DMS 273 (cell line): ENCODE measurements at regions not wholly inside any gene's neighbourhood (a gene's known extent, or its start where the extent isn't known, plus 50 kb on each side); places are given as distances from the start of the nearest gene placed in this dataset.

Source experiments
- DNase-seq: peaks from one replicate; lab custom pipeline; 2025; ENCODE audit not compliant: unreplicated experiment; lab: John Stamatoyannopoulos, UW

DNA sequence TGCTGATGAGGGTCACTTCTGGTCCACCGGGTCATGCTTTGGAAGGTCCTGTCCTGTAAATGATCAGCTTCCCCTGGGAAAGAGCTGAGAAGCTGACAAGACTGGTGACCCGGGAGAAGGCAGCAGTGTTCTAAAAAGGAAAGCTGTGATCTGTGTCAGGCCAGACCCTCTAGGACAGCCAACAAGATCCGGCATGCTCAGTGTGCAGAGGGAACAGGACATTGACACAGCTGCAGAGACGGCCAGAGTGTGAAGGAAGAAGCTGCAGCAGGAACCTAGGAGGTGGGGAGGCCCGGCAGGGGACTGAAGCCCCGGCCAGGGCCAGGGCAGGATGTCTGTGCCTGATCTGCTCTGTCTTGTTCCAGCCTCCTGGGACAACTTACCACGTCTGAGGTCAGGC is 372.7 kb upstream of the ID2 start:
- no peak for DNase-seq

DNA sequence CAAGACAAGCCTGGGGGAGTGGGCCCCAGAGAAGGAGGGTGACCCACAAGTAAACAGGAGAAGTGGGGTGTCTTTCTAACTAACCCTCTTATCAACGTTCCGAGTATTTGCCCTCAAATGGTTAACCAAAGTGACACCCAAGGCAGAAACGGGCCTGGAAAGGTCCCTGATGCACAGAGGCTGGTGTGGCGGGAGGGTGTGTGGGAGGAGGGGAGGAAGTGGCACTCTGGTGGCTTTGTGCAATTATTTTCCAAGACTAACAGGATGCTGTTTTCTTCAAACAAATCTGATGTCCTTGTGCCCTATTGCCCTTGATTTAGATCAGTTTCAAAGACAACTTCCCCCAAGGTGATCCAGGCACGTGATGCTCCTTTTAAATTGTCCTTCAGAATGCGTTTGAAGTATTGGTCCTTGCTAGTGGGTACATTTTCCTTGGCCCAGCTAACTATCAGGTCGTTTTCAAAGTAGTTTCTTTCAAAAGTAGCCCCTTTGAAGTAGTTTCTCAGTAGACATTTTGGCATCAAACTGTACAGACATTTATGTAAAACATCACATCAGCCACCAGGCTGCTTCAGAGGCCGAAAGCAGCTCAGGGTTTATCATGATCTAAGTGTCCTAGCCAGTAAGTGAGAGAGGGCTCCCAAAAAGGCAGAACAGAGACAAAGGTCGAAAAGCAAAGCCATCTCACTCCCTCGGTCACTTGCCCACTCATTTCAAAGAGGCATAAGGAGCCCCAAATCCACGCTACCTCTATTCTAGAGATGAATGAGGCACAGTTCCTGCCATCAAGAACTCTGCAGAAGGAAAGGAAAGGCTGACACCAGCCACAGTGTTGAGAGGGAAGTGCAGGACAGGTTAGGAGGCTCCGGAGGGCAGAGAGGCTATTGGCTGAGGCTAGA is 371.1 kb upstream of the ID2 start:
- DNase-seq = no peak

DNA sequence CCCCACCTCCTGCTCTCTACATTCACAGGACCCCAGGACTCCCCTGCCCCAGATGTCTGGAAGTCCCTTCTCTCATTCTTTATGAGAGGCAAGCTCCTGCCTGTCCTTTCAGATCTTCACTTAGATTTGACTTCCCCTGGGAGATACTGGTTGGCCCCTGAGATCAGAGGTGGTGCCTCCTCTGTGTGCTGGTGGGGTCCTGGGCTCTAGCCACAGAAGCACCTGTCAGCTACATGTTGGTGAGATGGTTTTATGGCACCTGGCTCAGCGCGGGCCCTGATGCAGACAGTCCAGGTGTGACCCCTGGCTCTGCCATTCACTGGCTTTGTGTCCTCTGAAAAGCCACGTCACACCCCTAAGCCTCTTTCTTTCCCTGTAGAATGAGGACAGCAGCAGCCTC is 369.6 kb upstream of the ID2 start:
- DNase-seq = no peak

DNA sequence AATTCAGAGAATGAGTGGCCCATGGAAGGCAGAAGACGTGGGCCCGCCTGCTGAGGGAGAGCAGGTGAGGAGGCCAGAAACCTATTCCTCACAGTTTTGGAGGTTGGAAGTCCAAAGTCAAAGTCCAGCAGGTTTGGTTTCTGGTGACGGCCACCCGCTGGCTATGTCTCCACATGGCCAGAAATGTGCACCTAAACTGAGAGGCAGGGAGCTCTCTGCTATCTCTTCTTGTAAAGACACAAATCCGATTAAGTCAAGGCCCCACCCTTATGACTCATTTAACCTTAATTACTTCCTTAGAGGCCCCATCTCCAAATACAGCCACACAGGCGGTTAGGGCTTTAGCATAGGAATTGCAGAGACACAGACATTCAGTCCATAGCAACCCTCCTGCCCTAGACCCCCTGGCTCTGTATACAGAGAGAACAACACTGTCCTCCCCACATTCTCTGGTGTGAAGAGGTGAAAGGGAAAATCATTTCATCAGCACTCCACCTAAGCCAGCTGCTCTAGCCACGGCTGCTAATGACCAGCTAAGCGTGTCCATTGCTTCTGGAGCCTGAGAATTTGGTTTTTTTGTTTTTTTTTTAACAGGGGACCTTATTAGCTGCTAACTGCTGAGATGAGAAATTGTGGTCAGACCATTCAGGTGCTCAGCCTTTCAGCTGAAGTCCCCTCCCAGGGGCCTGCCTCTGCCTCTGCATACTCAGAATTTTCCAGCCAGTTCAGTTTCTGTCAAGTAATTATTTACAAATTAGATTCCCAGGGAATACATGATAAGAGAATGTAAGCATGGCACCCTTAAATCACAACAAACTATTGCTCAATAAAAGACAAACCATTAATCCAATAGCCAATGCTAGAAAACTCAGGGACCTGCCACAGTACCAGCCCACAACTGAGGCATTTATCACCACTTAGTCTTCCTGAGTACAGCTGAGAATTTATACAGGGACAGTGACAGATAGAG is 368.7 kb upstream of the ID2 start:
- no peak for DNase-seq

DNA sequence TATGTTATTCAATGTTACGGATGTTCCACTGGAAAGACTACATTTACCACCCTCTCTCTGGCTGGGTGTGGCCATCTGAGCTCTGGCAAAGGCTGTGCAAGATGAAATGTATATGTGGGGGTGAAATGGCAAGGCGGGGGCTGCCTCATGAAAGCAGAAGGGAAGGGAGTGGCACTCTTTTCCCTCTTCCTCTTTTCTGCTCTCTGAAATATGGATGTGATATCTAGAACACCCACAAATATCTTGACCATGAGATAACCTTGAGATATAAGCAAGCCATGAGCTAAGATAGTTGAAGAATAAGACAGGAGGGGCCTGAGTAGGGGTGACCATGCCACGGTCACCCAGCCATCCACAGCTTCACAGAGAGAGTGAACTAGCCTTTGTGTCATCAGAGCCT is 367.8 kb upstream of the ID2 start:
- no peak for DNase-seq

DNA sequence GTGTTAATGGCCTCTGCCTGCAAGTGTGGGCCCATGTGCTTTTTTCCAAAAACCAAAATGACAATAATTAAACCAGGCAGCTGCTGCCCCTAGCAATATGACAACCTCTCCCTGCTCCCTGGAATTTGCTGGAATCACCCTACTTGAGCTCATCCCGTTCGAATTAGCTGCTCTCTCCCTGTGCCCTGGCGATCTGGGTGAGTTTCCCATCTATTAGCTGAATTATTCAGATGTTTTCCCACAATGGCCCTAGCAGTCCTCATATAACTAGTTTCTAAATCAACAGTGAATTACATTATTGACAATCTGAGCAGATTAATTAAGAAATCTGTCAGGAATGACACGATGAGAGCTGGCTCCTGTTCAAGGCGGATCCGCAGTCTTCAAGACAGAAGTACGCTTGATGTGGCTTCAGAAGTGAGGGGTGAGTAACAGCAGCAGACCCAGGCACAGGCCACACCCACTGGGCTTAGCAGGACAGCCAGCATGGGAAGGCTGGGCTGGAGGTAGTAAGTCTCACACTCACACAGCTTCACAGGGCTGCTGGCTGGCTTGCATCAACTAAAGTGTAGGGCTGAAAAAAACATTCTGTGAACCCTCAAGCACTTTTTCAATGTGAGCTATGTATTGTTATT is 366.2 kb upstream of the ID2 start:
- no peak for DNase-seq

DNA sequence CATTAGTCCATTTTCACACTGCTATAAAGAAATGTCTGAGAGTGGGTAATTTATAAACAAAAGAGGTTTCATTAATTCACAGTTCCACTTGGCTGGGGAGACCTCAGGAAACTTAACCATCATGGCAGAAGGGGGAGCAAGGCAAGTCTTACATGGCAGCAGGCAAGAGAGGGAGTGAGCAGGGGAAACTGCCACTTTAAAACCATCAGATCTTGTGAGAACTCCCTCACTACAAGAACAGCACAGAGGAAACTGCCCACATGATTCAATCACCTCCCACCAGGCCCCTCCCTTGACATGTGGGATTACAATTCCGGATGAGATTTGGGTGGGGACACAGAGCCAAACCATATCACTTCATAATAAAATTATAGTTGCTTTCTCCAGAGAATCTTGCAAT is 365.5 kb upstream of the ID2 start:
- DNase-seq = no peak

DNA sequence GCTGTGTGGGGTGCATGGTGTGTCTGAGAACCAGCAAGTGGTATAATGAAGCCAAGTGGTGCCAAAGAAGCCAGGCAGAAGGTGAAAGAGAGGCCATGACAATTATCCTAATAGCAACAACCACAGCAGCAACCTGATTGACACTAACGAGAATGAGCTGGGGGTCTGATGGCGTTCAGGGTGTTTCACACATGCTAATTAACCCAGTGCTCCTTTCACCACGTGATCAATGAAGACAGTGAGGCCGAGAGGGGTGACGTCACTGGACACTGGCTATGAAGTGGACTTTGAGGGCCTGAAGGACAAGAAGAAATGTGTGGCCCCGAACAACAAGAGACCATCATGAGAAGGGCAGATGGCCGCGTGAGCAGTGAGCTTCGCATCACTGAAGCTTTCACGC is 364.4 kb upstream of the ID2 start:
- DNase-seq = no peak

DNA sequence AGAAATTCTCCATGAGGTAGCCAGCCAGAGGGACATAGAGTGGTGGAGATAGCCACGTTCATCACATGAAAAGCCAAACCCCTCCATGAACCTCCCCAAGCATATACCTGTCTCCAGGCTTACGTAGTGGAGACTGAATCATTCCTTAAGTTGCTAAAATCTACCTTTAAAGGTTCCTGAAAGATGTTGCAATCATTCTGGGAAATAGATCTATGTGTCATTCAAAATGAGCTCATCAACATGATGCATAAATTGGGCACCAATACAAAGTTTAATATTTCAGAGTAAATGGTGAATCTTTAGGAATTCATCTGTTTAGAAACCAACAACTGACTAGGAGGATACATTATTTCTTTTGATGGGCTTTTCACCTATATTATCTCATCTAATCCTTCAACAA is 362.6 kb upstream of the ID2 start:
- no peak for DNase-seq

DNA sequence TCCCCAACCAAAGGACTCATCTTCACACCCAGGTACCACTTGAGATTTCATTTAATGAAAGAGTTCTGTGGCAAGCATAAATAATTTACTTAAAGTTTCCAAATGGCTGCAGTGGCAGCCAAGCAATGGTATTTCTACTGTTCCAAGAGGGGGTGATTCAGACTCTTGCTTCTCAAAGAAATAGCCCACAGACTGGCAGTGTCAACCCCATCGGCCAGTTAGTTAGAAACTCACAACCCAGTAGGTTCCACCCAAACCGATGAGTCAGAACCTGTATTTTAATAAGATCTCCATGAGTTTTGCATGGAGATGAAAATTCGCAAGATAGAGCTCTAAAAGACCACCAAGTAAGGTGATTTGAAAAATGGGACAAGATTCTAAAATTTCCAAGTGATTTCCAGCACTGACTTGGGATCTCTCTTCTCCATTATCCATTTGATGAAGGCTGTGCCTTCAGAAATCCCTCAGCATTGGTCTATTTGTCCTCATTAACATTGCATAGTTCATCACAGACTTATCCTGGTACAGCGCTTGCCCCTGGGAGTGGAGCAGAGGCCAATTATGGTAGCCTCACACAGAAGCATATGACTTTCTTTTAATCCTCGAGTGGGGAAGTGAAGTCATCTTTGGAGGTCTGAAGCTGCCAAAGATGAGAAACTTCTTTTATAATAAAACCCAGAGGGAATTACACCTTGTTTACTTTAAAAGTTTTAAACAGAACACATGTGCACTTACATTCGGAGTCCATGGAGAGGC is 361.4 kb upstream of the ID2 start:
- no peak for DNase-seq

DNA sequence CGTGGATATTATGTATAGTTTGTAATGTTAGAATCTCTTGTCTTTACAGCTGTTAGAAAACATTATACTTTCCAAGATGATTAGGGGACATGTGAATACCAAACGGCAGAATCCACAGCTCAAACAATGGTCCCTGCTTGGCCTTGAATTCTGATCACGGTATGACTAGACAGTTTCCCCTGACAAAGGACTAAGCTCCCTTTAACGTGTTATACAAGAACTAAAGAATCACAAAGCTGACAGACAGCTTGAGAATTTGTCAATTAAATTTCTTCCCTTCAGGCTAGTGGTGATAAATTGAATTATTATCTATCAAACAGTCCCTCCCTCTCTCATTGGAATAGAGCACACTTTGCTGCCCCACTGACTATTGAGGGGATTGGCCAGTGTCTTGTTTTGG is 359.2 kb upstream of the ID2 start:
- DNase-seq = no peak

DNA sequence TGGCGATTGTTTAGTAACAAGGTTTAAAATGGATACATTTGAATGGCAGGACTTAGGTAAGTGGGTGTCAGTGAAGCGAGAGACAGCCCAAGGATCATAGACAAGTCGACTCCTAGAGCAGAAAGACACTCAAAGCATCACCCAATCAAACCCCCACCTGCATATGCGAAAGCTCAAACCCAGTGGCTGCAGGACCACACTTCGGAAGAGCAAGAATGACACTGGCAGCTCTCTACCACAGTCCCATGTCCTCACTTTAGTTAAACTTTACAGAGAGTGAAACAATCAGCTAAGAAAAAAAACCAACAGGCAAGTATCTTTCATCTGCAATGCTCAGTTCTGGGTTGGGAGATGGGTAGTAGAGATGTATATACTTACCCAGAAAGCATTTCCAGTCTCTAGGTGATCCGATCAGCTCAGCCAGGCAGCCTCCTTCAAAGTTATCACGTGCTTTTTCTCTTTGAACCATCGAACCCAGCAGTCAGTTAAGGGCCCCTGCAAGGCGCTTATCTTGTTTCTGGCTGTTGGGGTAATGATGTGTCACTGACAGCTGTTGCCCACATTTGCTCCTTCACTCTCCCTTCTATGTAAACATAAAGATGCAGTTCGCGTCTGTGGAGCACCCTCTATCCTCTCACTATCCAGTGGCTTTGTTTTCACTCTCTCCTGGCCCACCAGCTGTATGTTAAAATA is 357.5 kb upstream of the ID2 start:
- peak; percentile 12 for DNase-seq

DNA sequence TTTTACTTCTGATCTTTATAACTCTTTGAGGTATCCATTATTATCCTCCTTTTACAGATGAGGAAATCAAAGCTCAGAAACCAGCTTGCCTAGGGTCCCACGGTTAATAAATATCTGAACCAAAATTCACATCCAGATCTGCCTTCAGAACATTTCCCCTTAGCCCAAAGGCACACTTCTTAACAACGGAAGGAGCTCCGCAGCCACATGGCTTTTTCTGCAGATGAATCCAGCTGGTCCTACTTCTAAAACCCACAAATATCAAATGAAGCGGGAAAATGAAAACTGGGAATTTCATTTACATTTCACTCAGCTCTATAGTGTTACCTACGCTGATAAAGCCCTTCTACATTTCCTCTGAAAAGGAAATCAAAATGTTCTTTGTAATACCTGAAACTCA is 357.0 kb upstream of the ID2 start:
- DNase-seq = no peak

DNA sequence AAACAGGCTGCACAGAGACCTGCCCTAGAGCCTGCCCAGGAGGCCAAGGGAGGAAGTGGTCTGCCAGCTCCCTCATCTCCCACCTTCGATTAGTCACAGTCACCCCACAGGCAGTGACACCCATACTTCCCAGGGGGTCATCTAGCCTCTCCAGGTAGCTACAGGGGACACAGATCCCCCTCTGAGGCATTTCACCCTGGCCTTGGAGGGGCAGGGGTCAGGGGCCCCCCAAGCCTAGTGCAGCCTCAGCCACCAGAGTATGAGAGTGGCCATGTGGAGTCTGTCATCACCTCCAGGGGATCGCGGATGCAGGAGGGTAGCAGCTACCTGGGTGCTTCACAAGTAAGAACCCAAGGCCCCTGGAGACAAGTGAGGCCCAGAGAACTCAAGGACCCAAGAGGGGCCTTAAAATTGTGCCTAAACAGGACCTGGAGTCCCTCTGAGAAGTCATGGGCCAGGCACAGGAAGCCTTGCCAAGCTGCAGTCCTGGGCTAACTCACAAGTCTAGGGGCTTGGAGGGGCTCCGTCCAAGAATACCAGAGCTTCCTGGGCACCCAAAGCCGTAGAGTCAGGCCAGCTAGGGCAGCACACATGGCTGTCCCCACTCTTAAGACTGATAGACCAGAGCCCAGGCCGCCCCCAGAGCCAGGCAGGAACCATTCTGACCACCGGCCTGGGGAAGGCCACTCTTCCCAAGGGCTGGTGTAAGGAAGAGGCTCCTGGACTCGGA is 354.3 kb upstream of the ID2 start:
- DNase-seq = no peak

DNA sequence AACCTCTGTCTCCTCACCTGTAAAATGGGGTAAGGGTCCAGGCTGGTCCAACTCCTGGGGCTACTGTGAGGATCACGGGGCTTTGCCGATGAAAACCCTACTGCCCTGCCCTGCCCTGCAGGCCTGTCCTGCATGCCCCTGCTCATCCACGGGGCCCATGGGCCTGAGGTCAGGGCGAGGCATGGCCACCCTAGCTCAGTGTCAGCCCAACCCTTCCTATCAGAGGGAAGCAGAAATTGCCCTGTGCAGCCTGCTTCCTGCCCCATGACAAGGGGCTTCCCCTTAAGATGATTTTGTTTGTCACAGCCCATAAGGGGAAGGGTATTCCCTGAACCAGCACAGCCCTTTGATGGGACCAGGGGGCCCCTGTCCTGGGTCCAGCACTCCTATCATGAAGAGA is 353.6 kb upstream of the ID2 start:
- no peak for DNase-seq

DNA sequence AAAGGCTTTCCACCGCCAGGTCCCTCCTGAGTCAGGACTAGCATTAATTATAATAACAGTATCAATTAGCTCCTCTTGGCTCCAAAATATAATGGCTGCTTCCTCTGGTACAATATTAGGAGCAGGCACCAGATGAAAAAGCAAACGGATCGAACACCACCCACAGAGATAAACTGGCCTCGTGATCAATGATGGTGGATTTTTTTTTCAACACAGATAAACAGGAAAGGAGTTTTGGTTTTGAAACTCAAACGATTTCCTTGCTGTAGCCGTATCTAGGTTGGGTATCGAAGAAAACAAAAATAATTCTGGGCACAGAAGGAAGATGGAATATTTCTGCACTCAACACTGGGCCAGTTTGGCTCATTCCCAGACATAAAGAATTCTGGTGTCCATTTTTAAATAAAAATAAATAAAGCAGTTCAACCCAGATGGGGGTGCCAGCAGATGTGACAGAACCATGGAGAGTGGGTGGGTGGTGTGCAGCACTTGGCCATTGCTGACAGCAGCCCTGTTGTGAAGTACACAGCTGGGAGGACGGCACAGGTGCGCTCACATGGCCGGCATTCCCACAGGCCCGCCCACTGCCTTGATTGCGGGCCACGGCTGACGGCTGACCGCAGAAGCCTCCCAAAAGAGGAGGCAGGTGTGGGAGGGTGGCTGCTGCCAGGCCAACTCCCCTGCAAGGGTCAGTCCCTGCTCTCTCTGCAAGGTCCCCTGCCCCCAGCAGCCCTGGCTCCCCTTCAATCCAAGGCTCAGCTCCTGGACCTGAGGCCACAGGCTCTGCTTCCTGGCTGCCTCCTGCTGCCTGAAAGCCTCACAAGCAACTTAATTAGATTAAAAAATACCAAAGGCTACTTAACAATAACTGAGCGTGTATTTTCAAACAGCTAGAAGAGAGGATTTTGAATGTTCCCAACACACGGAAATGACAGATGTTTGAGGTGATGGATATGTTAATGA is 351.9 kb upstream of the ID2 start:
- no peak for DNase-seq

DNA sequence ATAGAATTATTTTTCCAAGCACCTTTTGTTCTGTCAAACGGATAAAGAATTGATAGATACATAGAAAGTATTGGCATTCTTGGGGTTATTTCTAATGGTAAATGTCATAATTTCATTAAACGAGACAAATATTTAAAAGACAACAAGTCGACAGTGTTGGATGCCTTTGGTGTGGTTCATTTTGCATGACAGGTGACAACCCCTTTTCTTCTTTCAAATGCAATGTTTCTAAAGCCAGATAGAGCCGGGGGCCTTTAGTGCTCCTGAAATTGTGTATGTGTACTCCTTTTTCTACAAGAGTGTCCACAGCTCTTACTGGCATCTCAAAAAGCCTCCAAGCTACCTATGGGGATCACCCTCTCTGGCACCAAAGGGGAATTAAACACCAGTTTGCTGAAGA is 350.8 kb upstream of the ID2 start:
- DNase-seq = no peak

DNA sequence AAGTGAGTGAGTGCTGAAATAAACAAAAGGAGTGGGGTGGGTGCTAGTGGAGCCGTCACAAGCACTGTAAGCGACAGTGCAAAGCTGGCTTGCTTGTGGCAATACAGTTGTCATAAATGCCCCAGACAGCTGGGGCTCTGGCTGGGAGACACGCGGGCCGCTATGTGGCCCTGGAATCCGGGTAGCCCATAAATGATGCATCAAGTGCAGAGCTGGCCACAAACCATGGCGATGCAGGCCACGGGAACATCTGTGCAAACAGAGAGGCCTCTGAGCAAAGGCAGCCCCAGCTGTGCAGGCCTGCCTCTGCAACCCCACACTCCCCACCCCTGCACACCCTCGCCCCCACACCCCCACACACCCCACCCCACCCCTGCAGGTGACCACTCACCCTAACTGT is 349.2 kb upstream of the ID2 start:
- DNase-seq = no peak
